ENCODE measurements at regions not wholly inside any gene's neighbourhood (a gene's known extent, or its start where the extent isn't known, plus 50 kb on each side); places are given as distances from the start of the nearest gene placed in this dataset.

DNA sequence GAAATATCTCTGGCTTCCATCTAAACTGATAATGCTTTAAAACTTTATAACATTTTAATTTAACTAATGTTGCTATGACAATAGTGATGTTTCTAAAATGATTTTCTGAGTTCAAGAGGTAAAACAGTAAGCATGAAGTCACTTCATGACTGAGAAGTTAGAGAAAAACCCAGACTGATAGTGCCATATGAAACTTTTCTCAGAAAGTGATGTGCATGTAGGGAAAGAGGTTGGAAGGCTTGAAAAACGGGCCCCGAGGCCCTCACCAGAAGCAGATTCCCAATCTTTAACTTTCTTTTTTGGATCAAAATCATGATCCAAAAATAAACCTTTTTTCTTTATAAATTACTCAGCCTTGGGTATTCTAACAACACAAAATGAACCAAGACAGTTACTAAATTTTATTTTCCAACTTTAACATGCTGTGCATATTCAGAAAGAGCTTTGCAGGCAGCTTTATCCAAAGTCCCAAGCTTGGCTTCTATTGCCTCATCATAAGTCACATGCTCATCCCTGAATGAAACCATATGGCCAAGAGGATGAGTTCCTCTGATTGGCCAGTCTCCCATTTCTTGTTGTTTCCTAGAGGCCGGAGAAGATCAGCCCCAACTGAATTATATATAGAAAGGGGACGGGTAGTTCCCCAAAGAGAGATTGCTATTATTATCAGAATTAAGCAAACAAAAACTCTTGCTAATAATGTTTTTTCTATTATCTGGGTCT lies 357.6 kb upstream of the SALL1 start:
- DNase-seq (ENCODE audit: low spot score) (no peak), ATAC-seq (no peak)
- Histone ChIP-seq H3K4me3 (no peak overlapping the region), H3F3A (replicated peaks; ENCODE audit: low read depth) (no peaks in the 10 kb centered on the region), H3K4me1 (ENCODE audit: insufficient read depth) (no peaks in the 10 kb centered on the region), H4K20me1 (replicated peaks; ENCODE audit: insufficient read depth) (no peaks in the 10 kb centered on the region), H3K27me3 (ENCODE audit: insufficient read depth) (no peaks in the 10 kb centered on the region), H3K27ac (ENCODE audit: low read depth) (no peak overlapping the region), H3K36me3 (ENCODE audit: insufficient read depth) (0 out of 2 replicates have a peak, but pooled peaks cover 6% of the 10 kb centered on the region), H2AFZ (no peak overlapping the region), H3K9me2 (ENCODE audit: insufficient read depth) (0 out of 2 replicates have a peak, but pooled peaks cover 3% of the 10 kb centered on the region), H3K4me2 (no peak overlapping the region), H3K79me2 (replicated peaks; ENCODE audit: insufficient read depth) (no peaks in the 10 kb centered on the region)
- H3K27me3 Mint-ChIP-seq (ENCODE audit: insufficient read depth, low read depth, poor library complexity) = peaks cover 2% of the 10 kb centered on the region
- H3K9me3 Mint-ChIP-seq = peaks cover 17% of the 10 kb centered on the region
- H3K27ac Mint-ChIP-seq = no peak overlapping the region
- TF ChIP-seq JUNB (IDR thresholded peaks at IDR 0.05; ENCODE audit: unreplicated experiment) = no peak
- no peak for TF ChIP-seq CREB1 (CRISPR knock-in tag; IDR thresholded peaks at IDR 0.05; ENCODE audit: low read depth)
- no peak for TF ChIP-seq ZNF331 (CRISPR knock-in tag; IDR thresholded peaks at IDR 0.05; ENCODE audit: low read depth)
- TF ChIP-seq, protein P1, sequence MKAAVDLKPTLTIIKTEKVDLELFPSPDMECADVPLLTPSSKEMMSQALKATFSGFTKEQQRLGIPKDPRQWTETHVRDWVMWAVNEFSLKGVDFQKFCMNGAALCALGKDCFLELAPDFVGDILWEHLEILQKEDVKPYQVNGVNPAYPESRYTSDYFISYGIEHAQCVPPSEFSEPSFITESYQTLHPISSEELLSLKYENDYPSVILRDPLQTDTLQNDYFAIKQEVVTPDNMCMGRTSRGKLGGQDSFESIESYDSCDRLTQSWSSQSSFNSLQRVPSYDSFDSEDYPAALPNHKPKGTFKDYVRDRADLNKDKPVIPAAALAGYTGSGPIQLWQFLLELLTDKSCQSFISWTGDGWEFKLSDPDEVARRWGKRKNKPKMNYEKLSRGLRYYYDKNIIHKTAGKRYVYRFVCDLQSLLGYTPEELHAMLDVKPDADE (IDR thresholded peaks at IDR 0.05) = no peak
- TF ChIP-seq STAT1 (IDR thresholded peaks at IDR 0.05; ENCODE audit: unreplicated experiment) = no peak
- TF ChIP-seq EZH2 (IDR thresholded peaks at IDR 0.05; ENCODE audit: low read depth, unreplicated experiment) = no peak
- no peak for TF ChIP-seq POLR2AphosphoS5 (IDR thresholded peaks at IDR 0.05; ENCODE audit: low read depth)
- TF ChIP-seq, protein P2, sequence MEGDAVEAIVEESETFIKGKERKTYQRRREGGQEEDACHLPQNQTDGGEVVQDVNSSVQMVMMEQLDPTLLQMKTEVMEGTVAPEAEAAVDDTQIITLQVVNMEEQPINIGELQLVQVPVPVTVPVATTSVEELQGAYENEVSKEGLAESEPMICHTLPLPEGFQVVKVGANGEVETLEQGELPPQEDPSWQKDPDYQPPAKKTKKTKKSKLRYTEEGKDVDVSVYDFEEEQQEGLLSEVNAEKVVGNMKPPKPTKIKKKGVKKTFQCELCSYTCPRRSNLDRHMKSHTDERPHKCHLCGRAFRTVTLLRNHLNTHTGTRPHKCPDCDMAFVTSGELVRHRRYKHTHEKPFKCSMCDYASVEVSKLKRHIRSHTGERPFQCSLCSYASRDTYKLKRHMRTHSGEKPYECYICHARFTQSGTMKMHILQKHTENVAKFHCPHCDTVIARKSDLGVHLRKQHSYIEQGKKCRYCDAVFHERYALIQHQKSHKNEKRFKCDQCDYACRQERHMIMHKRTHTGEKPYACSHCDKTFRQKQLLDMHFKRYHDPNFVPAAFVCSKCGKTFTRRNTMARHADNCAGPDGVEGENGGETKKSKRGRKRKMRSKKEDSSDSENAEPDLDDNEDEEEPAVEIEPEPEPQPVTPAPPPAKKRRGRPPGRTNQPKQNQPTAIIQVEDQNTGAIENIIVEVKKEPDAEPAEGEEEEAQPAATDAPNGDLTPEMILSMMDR (conservative IDR thresholded peaks at IDR 0.05; ENCODE audit: low read depth in 2 of 2) = no peak
- TF ChIP-seq, protein P3, sequence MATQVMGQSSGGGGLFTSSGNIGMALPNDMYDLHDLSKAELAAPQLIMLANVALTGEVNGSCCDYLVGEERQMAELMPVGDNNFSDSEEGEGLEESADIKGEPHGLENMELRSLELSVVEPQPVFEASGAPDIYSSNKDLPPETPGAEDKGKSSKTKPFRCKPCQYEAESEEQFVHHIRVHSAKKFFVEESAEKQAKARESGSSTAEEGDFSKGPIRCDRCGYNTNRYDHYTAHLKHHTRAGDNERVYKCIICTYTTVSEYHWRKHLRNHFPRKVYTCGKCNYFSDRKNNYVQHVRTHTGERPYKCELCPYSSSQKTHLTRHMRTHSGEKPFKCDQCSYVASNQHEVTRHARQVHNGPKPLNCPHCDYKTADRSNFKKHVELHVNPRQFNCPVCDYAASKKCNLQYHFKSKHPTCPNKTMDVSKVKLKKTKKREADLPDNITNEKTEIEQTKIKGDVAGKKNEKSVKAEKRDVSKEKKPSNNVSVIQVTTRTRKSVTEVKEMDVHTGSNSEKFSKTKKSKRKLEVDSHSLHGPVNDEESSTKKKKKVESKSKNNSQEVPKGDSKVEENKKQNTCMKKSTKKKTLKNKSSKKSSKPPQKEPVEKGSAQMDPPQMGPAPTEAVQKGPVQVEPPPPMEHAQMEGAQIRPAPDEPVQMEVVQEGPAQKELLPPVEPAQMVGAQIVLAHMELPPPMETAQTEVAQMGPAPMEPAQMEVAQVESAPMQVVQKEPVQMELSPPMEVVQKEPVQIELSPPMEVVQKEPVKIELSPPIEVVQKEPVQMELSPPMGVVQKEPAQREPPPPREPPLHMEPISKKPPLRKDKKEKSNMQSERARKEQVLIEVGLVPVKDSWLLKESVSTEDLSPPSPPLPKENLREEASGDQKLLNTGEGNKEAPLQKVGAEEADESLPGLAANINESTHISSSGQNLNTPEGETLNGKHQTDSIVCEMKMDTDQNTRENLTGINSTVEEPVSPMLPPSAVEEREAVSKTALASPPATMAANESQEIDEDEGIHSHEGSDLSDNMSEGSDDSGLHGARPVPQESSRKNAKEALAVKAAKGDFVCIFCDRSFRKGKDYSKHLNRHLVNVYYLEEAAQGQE (IDR thresholded peaks at IDR 0.05; ENCODE audit: unreplicated experiment) = no peak
- no peak for TF ChIP-seq EZH2phosphoT487 (IDR thresholded peaks at IDR 0.05; ENCODE audit: unreplicated experiment)
- no peak for TF ChIP-seq NANOG (IDR thresholded peaks at IDR 0.05; ENCODE audit: borderline replicate concordance)
- TF ChIP-seq, protein P4, sequence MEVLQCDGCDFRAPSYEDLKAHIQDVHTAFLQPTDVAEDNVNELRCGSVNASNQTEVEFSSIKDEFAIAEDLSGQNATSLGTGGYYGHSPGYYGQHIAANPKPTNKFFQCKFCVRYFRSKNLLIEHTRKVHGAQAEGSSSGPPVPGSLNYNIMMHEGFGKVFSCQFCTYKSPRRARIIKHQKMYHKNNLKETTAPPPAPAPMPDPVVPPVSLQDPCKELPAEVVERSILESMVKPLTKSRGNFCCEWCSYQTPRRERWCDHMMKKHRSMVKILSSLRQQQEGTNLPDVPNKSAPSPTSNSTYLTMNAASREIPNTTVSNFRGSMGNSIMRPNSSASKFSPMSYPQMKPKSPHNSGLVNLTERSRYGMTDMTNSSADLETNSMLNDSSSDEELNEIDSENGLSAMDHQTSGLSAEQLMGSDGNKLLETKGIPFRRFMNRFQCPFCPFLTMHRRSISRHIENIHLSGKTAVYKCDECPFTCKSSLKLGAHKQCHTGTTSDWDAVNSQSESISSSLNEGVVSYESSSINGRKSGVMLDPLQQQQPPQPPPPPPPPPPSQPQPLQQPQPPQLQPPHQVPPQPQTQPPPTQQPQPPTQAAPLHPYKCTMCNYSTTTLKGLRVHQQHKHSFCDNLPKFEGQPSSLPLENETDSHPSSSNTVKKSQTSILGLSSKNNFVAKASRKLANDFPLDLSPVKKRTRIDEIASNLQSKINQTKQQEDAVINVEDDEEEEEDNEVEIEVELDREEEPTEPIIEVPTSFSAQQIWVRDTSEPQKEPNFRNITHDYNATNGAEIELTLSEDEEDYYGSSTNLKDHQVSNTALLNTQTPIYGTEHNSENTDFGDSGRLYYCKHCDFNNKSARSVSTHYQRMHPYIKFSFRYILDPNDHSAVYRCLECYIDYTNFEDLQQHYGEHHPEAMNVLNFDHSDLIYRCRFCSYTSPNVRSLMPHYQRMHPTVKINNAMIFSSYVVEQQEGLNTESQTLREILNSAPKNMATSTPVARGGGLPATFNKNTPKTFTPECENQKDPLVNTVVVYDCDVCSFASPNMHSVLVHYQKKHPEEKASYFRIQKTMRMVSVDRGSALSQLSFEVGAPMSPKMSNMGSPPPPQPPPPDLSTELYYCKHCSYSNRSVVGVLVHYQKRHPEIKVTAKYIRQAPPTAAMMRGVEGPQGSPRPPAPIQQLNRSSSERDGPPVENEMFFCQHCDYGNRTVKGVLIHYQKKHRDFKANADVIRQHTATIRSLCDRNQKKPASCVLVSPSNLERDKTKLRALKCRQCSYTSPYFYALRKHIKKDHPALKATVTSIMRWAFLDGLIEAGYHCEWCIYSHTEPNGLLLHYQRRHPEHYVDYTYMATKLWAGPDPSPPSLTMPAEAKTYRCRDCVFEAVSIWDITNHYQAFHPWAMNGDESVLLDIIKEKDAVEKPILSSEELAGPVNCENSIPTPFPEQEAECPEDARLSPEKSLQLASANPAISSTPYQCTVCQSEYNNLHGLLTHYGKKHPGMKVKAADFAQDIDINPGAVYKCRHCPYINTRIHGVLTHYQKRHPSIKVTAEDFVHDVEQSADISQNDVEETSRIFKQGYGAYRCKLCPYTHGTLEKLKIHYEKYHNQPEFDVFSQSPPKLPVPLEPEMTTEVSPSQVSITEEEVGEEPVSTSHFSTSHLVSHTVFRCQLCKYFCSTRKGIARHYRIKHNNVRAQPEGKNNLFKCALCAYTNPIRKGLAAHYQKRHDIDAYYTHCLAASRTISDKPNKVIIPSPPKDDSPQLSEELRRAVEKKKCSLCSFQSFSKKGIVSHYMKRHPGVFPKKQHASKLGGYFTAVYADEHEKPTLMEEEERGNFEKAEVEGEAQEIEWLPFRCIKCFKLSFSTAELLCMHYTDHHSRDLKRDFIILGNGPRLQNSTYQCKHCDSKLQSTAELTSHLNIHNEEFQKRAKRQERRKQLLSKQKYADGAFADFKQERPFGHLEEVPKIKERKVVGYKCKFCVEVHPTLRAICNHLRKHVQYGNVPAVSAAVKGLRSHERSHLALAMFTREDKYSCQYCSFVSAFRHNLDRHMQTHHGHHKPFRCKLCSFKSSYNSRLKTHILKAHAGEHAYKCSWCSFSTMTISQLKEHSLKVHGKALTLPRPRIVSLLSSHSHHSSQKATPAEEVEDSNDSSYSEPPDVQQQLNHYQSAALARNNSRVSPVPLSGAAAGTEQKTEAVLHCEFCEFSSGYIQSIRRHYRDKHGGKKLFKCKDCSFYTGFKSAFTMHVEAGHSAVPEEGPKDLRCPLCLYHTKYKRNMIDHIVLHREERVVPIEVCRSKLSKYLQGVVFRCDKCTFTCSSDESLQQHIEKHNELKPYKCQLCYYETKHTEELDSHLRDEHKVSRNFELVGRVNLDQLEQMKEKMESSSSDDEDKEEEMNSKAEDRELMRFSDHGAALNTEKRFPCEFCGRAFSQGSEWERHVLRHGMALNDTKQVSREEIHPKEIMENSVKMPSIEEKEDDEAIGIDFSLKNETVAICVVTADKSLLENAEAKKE (CRISPR knock-in tag; IDR thresholded peaks at IDR 0.05) = no peak
- H3K4me3 Mint-ChIP-seq = no peak overlapping the region
- no peaks in the 10 kb centered on the region for H3K4me1 Mint-ChIP-seq
- H3K36me3 Mint-ChIP-seq (ENCODE audit: low read depth) = peaks cover 13% of the 10 kb centered on the region
